Stimulated activated CD4-positive, alpha-beta T cell treated with anti-CD3 and anti-CD28 coated beads, Interleukin-1b, Interleukin-23, amount 100 ng/mL, for 24 hours (primary cell): ENCODE measurements at regions not wholly inside any gene's neighbourhood (a gene's known extent, or its start where the extent isn't known, plus 50 kb on each side); places are given as distances from the start of the nearest gene placed in this dataset.

Experiments used
- DNase-seq, 4 experiments: peaks; one replicate each; pipeline ENCODE4 v3.0.0-alpha.2; 2020; ENCODE audit warnings: low read depth in 4 of 4, low spot score in 1 of 4

DNA sequence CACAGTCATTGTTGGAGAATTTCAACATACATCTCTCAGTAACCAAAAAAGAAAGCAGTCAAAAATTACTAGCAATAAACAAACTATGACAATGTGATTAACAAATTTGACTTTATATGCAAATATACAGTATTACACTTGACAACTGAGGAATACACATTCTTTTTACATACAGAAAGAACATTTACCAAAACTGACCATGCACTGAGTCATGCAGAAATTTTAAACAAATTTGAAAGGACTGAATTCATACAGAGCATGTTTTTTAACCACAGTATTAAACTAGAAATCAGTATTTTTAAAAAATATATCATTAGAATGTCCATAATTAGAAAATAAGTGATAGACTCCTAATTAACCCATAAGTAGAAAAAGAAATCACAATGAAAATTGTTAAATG is 420.1 kb downstream of the TBC1D4 start:
- no peak for DNase-seq

- no peak for DNase-seq
Observed at GRCh38 chr13:75055296-75055695, 426.7 kb downstream of the TBC1D4 start.

DNA sequence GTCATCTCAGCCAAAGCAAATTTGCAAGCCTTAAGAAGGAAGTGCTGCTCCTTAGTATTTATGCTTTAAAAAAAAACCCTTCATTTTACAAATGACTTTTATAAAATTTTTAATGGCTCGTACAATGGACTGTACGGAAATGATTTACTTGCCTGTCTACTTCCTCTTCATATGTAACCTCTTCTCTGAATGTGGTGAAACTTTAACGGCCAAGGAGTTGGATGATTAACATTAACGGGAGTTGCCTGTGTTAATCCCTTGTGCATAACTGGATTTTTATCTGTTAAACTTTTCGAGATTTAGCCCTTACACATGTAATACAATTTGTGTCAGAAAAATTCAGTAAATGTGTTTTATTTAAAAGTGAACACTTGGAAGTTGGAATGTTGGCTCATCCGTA is 429.4 kb downstream of the TBC1D4 start:
- DNase-seq = no peak

DNA sequence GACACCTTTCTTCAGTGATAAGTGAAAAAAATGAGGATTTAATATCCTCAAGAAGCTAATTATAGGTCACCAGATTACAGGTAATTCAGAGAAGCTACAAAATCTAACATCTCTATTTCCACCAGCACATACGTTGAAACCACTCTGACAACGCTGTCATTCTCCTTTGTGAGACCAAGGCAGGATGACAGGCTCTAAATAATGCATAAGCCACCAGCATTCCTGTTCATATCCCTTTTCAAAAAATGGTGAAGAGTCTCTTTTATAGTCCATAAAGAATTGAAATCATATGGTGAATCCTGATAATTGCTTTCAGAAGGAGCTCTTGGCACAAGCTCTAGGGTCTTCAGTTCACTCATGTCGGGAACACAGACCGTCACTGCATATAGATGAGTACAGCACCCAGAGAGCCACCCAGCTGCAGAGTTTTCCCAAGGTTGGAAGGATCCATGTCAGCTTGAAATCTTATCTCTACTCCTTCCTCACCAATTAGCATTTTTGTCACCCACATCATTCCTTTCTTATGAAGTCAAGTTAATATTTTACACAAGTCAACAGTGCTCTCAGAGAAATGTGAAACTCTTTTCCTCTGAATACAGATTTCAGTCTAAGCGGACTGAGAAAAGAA is 431.4 kb downstream of the TBC1D4 start:
- DNase-seq = no peak

- DNase-seq = no peak
Observed at GRCh38 chr13:75049735-75050335, 432.1 kb downstream of the TBC1D4 start.

DNA sequence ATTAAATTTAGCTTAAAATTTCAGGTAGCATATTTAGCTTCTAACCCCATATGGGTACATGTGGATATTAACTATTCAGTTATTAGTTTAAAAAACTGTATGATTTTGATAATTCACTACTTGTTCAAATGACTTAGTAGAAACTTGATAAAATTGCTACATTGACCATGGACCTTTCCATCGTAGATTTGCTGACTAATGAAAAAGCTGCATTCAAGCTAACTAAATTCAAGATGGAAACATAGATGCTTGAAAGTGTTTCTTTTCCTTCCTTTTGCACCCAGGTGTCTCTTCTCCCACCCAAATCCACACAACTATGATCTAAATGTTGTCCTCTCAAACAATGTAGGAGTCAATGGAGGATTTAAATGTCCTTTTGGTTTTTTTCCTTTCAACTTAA is 439.2 kb downstream of the TBC1D4 start:
- no peak for DNase-seq

DNA sequence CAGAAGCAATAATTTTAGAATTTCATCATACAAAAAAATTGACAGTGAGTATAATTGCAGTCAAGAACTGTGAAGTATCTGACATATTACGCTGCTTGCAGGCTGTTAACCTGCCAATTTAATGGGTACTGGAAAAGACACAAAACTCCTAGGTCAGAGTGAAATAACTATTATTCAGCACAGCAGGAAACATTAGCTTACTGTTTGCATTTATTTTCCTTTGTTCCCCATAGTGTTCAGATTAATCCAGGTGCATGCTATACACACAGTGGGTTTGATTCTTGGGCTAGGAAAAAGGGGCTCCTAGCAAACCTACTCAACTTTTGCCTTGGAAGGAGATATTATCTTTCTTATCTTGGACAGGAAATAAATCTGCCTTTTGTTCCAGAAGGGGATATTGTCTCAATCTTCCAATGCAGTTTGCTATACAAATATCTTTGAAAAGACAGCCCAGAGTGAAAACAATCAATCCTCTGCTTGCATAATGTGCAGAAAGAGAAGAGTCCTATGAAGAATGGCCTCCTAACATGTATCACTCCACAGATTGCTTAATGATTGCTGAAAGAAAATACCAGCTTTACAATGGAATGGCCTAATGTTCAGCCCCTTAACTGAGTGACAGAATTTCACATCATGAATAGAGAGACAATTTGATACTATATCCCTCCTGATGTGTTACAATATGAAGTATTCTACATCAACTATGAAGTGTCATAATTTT is 443.4 kb downstream of the TBC1D4 start:
- DNase-seq = no peak

- DNase-seq = no peak
Observed at GRCh38 chr13:75025956-75026355, 456.0 kb downstream of the TBC1D4 start.

- no peak for DNase-seq
Observed at GRCh38 chr13:75024602-75025001, 457.4 kb downstream of the TBC1D4 start.

- DNase-seq = no peak
Observed at GRCh38 chr13:75023609-75024008, 458.4 kb downstream of the TBC1D4 start.

DNA sequence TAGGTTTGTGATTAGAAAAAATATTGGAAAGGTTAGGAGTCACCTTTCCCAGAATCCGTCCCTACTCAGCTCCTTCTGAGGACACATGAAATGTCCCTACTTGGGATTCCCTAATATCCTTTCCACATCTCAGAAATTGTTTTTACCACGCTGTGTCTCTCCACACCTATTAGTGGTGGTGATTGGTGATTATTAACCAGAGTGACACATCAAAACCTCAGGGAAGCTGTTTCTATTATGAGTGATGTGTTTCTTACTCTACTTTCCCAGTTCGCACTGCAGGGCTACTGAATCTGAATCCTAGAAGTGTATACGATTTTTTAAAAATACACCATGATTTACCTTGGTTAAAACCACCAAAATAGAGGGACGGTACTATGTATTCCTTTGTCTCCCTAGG is 460.8 kb downstream of the TBC1D4 start:
- DNase-seq = no peak

GRCh38 chr13:75016225-75016624 is 465.7 kb downstream of the TBC1D4 start:
- no peak for DNase-seq

GRCh38 chr13:75013818-75014217 is 468.2 kb downstream of the TBC1D4 start:
- DNase-seq = no peak

DNA sequence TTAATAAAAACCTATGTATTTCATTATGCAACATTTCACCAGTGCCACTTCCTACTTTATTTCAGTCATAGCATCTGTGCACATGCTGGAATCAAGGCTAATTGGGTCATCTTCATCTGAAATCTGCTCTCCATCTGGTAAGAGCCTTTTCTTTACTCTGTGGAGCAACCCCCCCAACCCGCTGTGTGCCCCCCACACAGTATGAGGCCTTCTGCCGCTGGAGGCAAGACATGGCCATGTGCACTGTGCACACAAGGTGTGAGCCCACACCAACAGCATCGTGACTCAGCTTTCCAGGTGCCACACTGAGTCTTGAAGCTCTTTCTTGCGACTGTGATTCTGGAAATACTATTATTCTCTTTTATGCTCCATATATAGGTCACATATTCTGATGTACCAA is 471.0 kb downstream of the TBC1D4 start:
- DNase-seq = no peak

DNA sequence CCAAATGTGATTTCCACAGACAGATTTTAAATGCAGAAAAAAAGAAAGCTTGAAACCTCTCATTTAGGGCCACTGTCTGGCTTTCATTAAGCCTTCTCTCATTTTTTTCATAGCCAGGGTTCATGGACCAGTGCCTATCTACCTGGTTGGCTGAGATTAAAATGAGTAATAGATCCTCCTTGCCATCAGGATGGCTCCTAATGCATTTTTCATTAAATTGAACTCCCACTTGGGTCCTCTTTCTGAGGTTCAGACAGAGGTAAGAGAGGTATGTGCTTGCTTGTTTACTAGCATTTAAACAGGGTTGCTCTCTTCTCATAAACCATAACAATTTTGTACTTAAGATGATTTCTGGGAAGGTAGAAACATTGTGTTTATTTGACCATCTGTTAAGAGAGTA is 473.0 kb downstream of the TBC1D4 start:
- DNase-seq = no peak

GRCh38 chr13:74990992-74991391 is 491.0 kb downstream of the TBC1D4 start:
- no peak for DNase-seq

DNA sequence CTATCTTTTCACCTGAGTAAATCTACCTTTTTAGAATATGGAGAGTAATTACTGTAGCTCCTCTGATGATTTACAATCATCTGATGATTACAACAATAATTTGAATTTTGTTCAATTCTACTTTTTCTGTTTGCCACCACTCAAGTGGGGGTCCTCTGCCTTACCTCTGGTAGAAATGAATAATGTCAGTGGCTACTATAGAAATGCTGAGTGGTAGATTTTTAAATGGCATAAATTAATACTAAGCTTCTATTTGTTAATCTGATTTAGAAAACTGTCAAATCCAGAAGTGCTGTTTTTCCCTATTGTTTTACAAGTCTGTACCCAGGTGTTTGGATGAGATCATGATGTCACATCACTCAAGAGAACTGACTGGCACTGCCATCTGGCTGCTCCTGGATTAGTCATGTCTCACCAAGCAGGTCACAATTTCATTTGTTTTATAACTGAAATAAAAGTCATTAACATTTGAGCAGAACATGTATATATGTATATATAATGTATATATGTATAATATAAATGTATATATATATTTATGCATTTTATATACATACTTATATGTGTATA is 494.8 kb downstream of the TBC1D4 start:
- DNase-seq = no peak

DNA sequence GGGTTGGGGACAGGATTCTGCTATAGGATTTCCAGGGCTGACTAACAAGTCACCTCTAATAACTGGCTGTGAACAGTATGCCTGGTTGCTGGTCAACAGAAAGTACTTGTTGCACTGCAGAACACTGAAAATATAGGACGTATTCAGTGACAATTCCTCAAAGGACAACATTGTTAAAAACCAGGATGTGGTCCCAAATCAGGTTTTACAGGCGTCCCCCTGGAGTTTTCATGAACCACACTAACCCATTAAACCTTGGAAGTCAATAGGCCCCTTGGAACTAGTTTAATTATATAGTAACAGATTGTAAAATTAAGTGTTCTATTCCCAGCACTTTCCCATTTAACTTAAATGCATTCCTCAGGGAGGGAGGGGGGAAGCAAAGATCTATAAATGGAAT is 495.4 kb downstream of the TBC1D4 start:
- DNase-seq = no peak

- no peak for DNase-seq
Observed at GRCh38 chr13:74979703-74980102, 502.3 kb downstream of the TBC1D4 start.

- DNase-seq = no peak
Observed at GRCh38 chr13:74978591-74978990, 503.4 kb downstream of the TBC1D4 start.

DNA sequence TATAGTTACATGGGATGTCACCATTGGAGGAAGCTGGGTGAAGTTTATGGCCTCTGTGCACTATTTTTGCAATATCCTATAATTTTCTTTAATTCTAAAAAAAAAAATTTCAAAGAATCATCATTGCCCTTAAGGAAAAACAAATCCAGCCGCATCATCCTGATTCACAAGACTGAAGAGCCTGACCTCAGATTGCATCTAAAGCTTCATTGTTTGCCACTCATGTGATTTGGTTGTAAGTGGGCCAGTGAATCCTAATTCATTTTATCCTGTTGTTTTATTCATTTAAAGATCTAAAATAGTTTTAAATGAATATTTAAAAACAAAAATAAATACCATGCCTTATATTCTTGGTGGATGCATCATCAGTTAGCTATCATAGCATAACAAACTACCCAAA is 504.5 kb downstream of the TBC1D4 start:
- DNase-seq = no peak

GRCh38 chr13:74975111-74975510 is 506.9 kb downstream of the TBC1D4 start:
- no peak for DNase-seq
